ENCODE measurements at regions not wholly inside any gene's neighbourhood (a gene's known extent, or its start where the extent isn't known, plus 50 kb on each side); places are given as distances from the start of the nearest gene placed in this dataset.
A peak's percentile ranks its signal among the peaks of the same experiment; 100 is the strongest.

DNA sequence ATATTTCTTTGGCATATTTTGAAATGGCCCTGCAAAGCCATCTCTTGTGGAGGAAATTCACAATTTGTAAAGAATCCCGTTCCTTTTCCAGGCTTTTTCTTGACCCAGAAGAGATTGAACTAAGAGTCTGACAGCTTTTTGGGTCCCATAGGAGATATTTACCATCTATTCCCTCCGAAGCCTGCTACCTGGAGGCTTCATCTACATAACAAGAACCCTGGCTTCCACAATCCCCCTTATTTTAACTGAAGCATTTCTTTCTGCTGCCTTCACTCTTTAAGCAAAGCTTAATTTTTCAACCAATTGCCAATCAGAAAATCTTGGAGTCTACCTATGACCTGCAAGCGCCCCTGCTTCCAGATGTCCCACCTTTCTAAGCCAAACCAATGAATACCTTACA is 248.1 kb upstream of the GADL1 start:
- Histone ChIP-seq H2BK120ac (ENCODE audit: insufficient read depth, low read length, poor library complexity) (no peak overlapping the region), H3K36me3 (ENCODE audit: control insufficient read depth in 1 of 2, insufficient read depth in 2 of 2, low read length in 2 of 2) (peaks cover 1 to 3% of the 10 kb centered on the region in 2 experiments), H3K4me3 (ENCODE audit: low read depth, low read length) (no peak overlapping the region), H4K12ac (ENCODE audit: low read depth, low read length) (no peak overlapping the region), H3K79me2 (ENCODE audit: control insufficient read depth, insufficient read depth, low read length, poor library complexity) (no peaks in the 10 kb centered on the region), H3K4me1 (ENCODE audit: control insufficient read depth in 1 of 2, insufficient read depth in 2 of 2, low read length in 2 of 2) (peaks cover 0 to 2% of the 10 kb centered on the region in 2 experiments), H4K8ac (ENCODE audit: low read depth, low read length) (no peak overlapping the region), H3K79me1 (ENCODE audit: low read length) (no peaks in the 10 kb centered on the region), H3K27me3 (ENCODE audit: insufficient read depth, low read length) (no peaks in the 10 kb centered on the region), H3K18ac (ENCODE audit: low read length) (no peak overlapping the region), H3K4ac (ENCODE audit: low read depth, low read length) (no peak overlapping the region), H2AFZ (ENCODE audit: insufficient read depth, low read length, poor library complexity) (no peak overlapping the region), H3K23ac (ENCODE audit: low read length) (no peak overlapping the region), H2AK5ac (ENCODE audit: low read length) (no peak overlapping the region), H3K9me3 (ENCODE audit: insufficient read depth, low read depth, low read length) (peaks cover 5% of the 10 kb centered on the region), H3K27ac (ENCODE audit: low read depth, low read length) (no peak overlapping the region), H2BK12ac (ENCODE audit: low read length) (no peak overlapping the region), H3K14ac (ENCODE audit: low read length) (no peak overlapping the region), H3K9ac (ENCODE audit: low read length) (no peak overlapping the region), H3K4me2 (ENCODE audit: low read length) (no peak overlapping the region), H2BK5ac (ENCODE audit: low read depth, low read length, poor library complexity) (no peak overlapping the region), H4K91ac (ENCODE audit: low read depth, low read length) (no peak overlapping the region)
- no peak for DNase-seq
- no CpG with 5 or more reads among the region's 3 CpGs for WGBS (ENCODE audit: extremely low coverage, insufficient coverage, insufficient read length)

DNA sequence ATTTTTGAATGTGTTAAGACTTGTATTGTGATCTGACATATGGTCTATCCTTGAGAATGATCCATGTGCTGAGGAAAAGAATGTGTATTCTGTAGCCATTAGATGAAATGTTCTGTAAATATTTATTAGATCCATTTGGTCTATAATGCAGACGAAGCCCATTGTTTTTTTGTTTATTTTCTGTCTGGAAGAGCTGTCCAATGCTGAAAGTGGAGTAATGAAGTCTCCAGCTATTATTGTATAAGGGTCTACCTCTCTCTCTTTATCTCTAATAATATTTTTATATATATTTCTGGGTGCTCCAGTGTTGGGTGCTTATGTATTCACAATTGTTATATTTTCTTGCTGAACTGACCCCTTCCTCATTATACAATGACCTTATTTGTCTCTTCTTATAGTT is 250.6 kb upstream of the GADL1 start:
- H3K4me3 ChIP-seq (ENCODE audit: low read depth, low read length): no peak overlapping the region

DNA sequence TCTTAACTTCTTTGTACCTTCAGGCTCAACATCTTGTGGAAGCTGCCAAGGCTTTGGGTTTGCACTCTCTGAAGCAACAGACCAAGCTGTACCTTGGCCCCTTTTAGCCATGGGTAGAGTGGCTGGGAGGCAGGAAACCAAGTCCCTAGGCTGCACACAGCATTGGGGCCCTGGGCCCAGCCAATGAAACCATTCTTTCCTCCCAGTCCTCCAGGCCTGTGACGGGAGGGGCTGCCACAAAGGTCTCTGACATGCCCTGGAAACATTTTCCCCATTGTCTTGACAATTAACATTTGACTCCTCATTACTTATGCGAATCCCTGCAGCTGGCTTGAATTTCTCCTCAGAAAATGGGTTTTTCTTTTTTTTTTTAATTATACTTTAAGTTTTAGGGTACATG is 253.1 kb upstream of the GADL1 start:
- H3K23ac ChIP-seq (ENCODE audit: low read length): no peak overlapping the region
- H3K4me2 ChIP-seq (ENCODE audit: low read length): no peak overlapping the region
- H3K18ac ChIP-seq (ENCODE audit: low read length): no peak overlapping the region
- no peak overlapping the region for H3K4ac ChIP-seq (ENCODE audit: low read depth, low read length)
- no peak overlapping the region for H4K91ac ChIP-seq (ENCODE audit: low read depth, low read length)
- no peak overlapping the region for H3K9ac ChIP-seq (ENCODE audit: low read length)
- H2AFZ ChIP-seq (ENCODE audit: insufficient read depth, low read length, poor library complexity): no peak overlapping the region
- no CpG with 5 or more reads among the region's 2 CpGs for WGBS (ENCODE audit: extremely low coverage, insufficient coverage, insufficient read length)
- no peak overlapping the region for H2BK5ac ChIP-seq (ENCODE audit: low read depth, low read length, poor library complexity)
- H2AK5ac ChIP-seq (ENCODE audit: low read length): no peak overlapping the region
- no peaks in the 10 kb centered on the region for H3K79me1 ChIP-seq (ENCODE audit: low read length)
- H3K9me3 ChIP-seq (ENCODE audit: insufficient read depth, low read depth, low read length): peaks cover 5% of the 10 kb centered on the region
- H3K27me3 ChIP-seq (ENCODE audit: insufficient read depth, low read length): no peaks in the 10 kb centered on the region
- no peak overlapping the region for H2BK120ac ChIP-seq (ENCODE audit: insufficient read depth, low read length, poor library complexity)
- H4K12ac ChIP-seq (ENCODE audit: low read depth, low read length): no peak overlapping the region
- DNase-seq: no peak
- no peak overlapping the region for H3K4me3 ChIP-seq (ENCODE audit: low read depth, low read length)
- H3K4me1 ChIP-seq (ENCODE audit: control insufficient read depth in 1 of 2, insufficient read depth in 2 of 2, low read length in 2 of 2): no peaks in the 10 kb centered on the region
- peaks cover 2 to 3% of the 10 kb centered on the region in 2 experiments for H3K36me3 ChIP-seq (ENCODE audit: control insufficient read depth in 1 of 2, insufficient read depth in 2 of 2, low read length in 2 of 2)
- no peak overlapping the region for H2BK12ac ChIP-seq (ENCODE audit: low read length)
- H3K27ac ChIP-seq (ENCODE audit: low read depth, low read length): no peak overlapping the region
- H4K8ac ChIP-seq (ENCODE audit: low read depth, low read length): no peak overlapping the region
- no peaks in the 10 kb centered on the region for H3K79me2 ChIP-seq (ENCODE audit: control insufficient read depth, insufficient read depth, low read length, poor library complexity)
- no peak overlapping the region for H3K14ac ChIP-seq (ENCODE audit: low read length)

More for the DNA sequence above, 250.6 kb upstream of the GADL1 start:
- Histone ChIP-seq H3K18ac (ENCODE audit: low read length) (no peak overlapping the region), H3K36me3 (ENCODE audit: control insufficient read depth in 1 of 2, insufficient read depth in 2 of 2, low read length in 2 of 2) (peaks cover 2 to 3% of the 10 kb centered on the region in 2 experiments), H3K27ac (ENCODE audit: low read depth, low read length) (no peak overlapping the region), H3K9me3 (ENCODE audit: insufficient read depth, low read depth, low read length) (peaks cover 5% of the 10 kb centered on the region), H3K4ac (ENCODE audit: low read depth, low read length) (no peak overlapping the region), H2AK5ac (ENCODE audit: low read length) (no peak overlapping the region), H2AFZ (ENCODE audit: insufficient read depth, low read length, poor library complexity) (no peak overlapping the region), H4K91ac (ENCODE audit: low read depth, low read length) (no peak overlapping the region), H3K9ac (ENCODE audit: low read length) (no peak overlapping the region), H2BK12ac (ENCODE audit: low read length) (no peak overlapping the region), H3K4me2 (ENCODE audit: low read length) (no peak overlapping the region), H3K79me2 (ENCODE audit: control insufficient read depth, insufficient read depth, low read length, poor library complexity) (no peaks in the 10 kb centered on the region), H3K14ac (ENCODE audit: low read length) (no peak overlapping the region), H3K79me1 (ENCODE audit: low read length) (no peaks in the 10 kb centered on the region), H4K12ac (ENCODE audit: low read depth, low read length) (no peak overlapping the region), H2BK120ac (ENCODE audit: insufficient read depth, low read length, poor library complexity) (no peak overlapping the region), H3K23ac (ENCODE audit: low read length) (no peak overlapping the region), H4K8ac (ENCODE audit: low read depth, low read length) (no peak overlapping the region), H3K27me3 (ENCODE audit: insufficient read depth, low read length) (no peaks in the 10 kb centered on the region), H2BK5ac (ENCODE audit: low read depth, low read length, poor library complexity) (no peak overlapping the region), H3K4me1 (ENCODE audit: control insufficient read depth in 1 of 2, insufficient read depth in 2 of 2, low read length in 2 of 2) (no peaks in the 10 kb centered on the region)
- no CpG with 5 or more reads among the region's 1 CpG for WGBS (ENCODE audit: extremely low coverage, insufficient coverage, insufficient read length)
- no peak for DNase-seq

DNA sequence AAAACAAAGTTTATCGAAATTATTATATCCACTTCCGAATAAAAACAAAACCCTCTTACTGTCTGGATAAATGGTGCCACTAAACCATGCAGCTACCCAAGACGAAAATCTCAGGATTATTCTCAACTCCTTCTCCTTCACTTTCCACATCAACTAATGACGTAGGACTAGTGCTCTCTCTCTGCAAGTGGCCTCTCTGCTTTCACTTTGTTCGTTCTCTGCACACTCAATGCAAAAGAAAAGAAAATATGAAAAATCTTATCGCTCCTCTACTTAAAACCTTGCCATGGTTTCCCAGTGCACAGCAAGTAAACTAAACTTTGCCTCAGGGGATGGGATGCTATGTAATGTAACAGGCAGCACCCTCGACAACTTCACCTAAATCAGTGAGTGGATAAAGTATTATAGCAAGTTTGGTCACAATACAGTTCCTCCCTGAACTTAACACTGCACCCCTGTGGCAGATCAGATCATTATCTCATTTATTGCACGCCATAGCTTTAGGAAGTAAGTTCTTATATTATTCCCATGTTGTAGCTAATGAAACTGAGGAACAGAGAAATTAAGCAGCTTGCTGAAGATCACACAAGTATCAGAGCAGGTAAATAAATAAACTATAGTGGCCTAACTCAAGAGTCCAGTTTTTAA is 262.7 kb upstream of the GADL1 start:
- H2AK5ac ChIP-seq (ENCODE audit: low read length): no peak overlapping the region
- no peak overlapping the region for H3K14ac ChIP-seq (ENCODE audit: low read length)
- H3K79me2 ChIP-seq (ENCODE audit: control insufficient read depth, insufficient read depth, low read length, poor library complexity): peaks cover 2% of the 10 kb centered on the region
- no peak overlapping the region for H2AFZ ChIP-seq (ENCODE audit: insufficient read depth, low read length, poor library complexity)
- no peak overlapping the region for H2BK5ac ChIP-seq (ENCODE audit: low read depth, low read length, poor library complexity)
- no peak overlapping the region for H3K4me2 ChIP-seq (ENCODE audit: low read length)
- H3K23ac ChIP-seq (ENCODE audit: low read length): no peak overlapping the region
- peak in 1 of 2 donors; percentile 29 for DNase-seq
- no peak overlapping the region for H4K8ac ChIP-seq (ENCODE audit: low read depth, low read length)
- peaks cover 0 to 4% of the 10 kb centered on the region in 2 experiments for H3K4me1 ChIP-seq (ENCODE audit: control insufficient read depth in 1 of 2, insufficient read depth in 2 of 2, low read length in 2 of 2)
- H2BK120ac ChIP-seq (ENCODE audit: insufficient read depth, low read length, poor library complexity): no peak overlapping the region
- H4K91ac ChIP-seq (ENCODE audit: low read depth, low read length): no peak overlapping the region
- peaks cover 2% of the 10 kb centered on the region for H3K79me1 ChIP-seq (ENCODE audit: low read length)
- no peak overlapping the region for H3K9ac ChIP-seq (ENCODE audit: low read length)
- H3K27me3 ChIP-seq (ENCODE audit: insufficient read depth, low read length): no peaks in the 10 kb centered on the region
- no peak overlapping the region for H3K4ac ChIP-seq (ENCODE audit: low read depth, low read length)
- no peaks in the 10 kb centered on the region for H3K9me3 ChIP-seq (ENCODE audit: insufficient read depth, low read depth, low read length)
- 100% methylated on average over 2 of the region's 8 CpGs for WGBS (ENCODE audit: extremely low coverage, insufficient coverage, insufficient read length)
- H3K4me3 ChIP-seq (ENCODE audit: low read depth, low read length): no peak overlapping the region
- H2BK12ac ChIP-seq (ENCODE audit: low read length): no peak overlapping the region
- H4K12ac ChIP-seq (ENCODE audit: low read depth, low read length): no peak overlapping the region
- no peaks in the 10 kb centered on the region for H3K36me3 ChIP-seq (ENCODE audit: control insufficient read depth in 1 of 2, insufficient read depth in 2 of 2, low read length in 2 of 2)
- H3K18ac ChIP-seq (ENCODE audit: low read length): no peak overlapping the region
- H3K27ac ChIP-seq (ENCODE audit: low read depth, low read length): no peak overlapping the region

All from trophoblast cell (in vitro differentiated cells and primary cell).